Stomach (tissue), 4 donors: ENCODE measurements at regions not wholly inside any gene's neighbourhood (a gene's known extent, or its start where the extent isn't known, plus 50 kb on each side); places are given as distances from the start of the nearest gene placed in this dataset.

Experiments used
- CTCF ChIP-seq, 7 experiments: fragments of 450-650 bp in 4 of 7; fragments of 200-600 bp in 3 of 7; sonication (generic) in 3 of 7; IDR thresholded peaks; one replicate each; pipeline ENCODE4 v1.5.1; 2016 to 2019; ENCODE audit warnings: antibody characterized with exemption in 7 of 7, control low read depth in 2 of 7, mild to moderate bottlenecking in 1 of 7
- EP300 ChIP-seq: sonication (generic); formaldehyde crosslinking; IDR thresholded peaks from one replicate; pipeline ENCODE4 v1.6.1; 2017; ENCODE audit warnings: antibody characterized with exemption
- POLR2A ChIP-seq, 4 donors: fragments of 450-650 bp; IDR thresholded peaks; one replicate each; pipeline ENCODE4 v1.6.1; 2016; ENCODE audit warnings: antibody characterized with exemption in 4 of 4, control low read depth in 2 of 4, mild to moderate bottlenecking in 1 of 4, moderate library complexity in 1 of 4
- POLR2AphosphoS5 ChIP-seq, 3 donors: sonication (generic); formaldehyde crosslinking; IDR thresholded peaks; one replicate each; pipeline ENCODE4 v1.6.1; 2016; ENCODE audit warnings: antibody characterized with exemption in 3 of 3

GRCh38 chr11:15688351-15688792, 573.6 kb downstream of the INSC start:
- TF ChIP-seq CTCF (IDR thresholded peaks at IDR 0.05), result no peak
- no peak for TF ChIP-seq POLR2A (IDR thresholded peaks at IDR 0.05)
- TF ChIP-seq POLR2AphosphoS5 (IDR thresholded peaks at IDR 0.05), result peak in 1 of 3 donors; percentile 29
- no peak for TF ChIP-seq EP300
